GM23338 (cell line): ENCODE measurements at regions not wholly inside any gene's neighbourhood (a gene's known extent, or its start where the extent isn't known, plus 50 kb on each side); places are given as distances from the start of the nearest gene placed in this dataset.

Experiments used
- ATAC-seq: fragments of 200-7000 bp; cut with Tn5 transposase; 3 replicates; pipeline ENCODE4 v1.9.1; 2020
- DNase-seq: peaks from one replicate; pipeline ENCODE4 v3.0.0-alpha.2; 2015; ENCODE audit warnings: low spot score
- H2AFZ ChIP-seq: fragments of 200-600 bp; sonication (generic); 2 replicates; pipeline ENCODE4 v1.8.0; 2016; ENCODE audit warnings: antibody characterized with exemption, mild to moderate bottlenecking, moderate library complexity
- H3F3A ChIP-seq: fragments of 200-600 bp; sonication (generic); replicated peaks from 2 replicates; pipeline ENCODE4 v1.8.0; 2017; ENCODE audit warnings: antibody characterized with exemption, mixed run types, low read depth
- H3K27ac ChIP-seq: fragments of 200-600 bp; sonication (generic); 2 replicates; pipeline ENCODE4 v1.6.1; 2016; ENCODE audit warnings: low read depth
- H3K27me3 ChIP-seq: fragments of 200-600 bp; sonication (generic); 2 replicates; pipeline ENCODE4 v1.8.0; 2016; ENCODE audit warnings: mild to moderate bottlenecking, mixed run types, moderate library complexity; ENCODE audit not compliant: insufficient read depth
- H3K36me3 ChIP-seq: fragments of 200-600 bp; sonication (generic); 2 replicates; pipeline ENCODE4 v1.8.0; 2016; ENCODE audit warnings: mild to moderate bottlenecking; ENCODE audit not compliant: insufficient read depth
- H3K4me1 ChIP-seq: fragments of 200-600 bp; sonication (generic); 2 replicates; pipeline ENCODE4 v1.8.0; 2016; ENCODE audit warnings: mild to moderate bottlenecking, moderate library complexity; ENCODE audit not compliant: insufficient read depth
- H3K4me2 ChIP-seq: fragments of 200-600 bp; sonication (generic); 2 replicates; pipeline ENCODE4 v1.7.1; 2017; ENCODE audit warnings: mixed run types
- H3K4me3 ChIP-seq: fragments of 200-600 bp; sonication (generic); 2 replicates; pipeline ENCODE4 v1.6.1; 2016; ENCODE audit warnings: mixed run types
- H3K79me2 ChIP-seq: fragments of 200-600 bp; sonication (generic); replicated peaks from 2 replicates; pipeline ENCODE4 v1.8.0; 2017; ENCODE audit warnings: mild to moderate bottlenecking; ENCODE audit not compliant: insufficient read depth
- H3K9me2 ChIP-seq: fragments of 200-600 bp; sonication (generic); 2 replicates; pipeline ENCODE4 v1.8.0; 2017; ENCODE audit not compliant: insufficient read depth
- H4K20me1 ChIP-seq: fragments of 200-600 bp; sonication (generic); replicated peaks from 2 replicates; pipeline ENCODE4 v1.8.0; 2017; ENCODE audit warnings: mild to moderate bottlenecking; ENCODE audit not compliant: insufficient read depth
- H3K27ac Mint-ChIP-seq: 2 replicates; pipeline ENCODE4 v1.8.0; 2020; ENCODE audit warnings: inconsistent platforms, mild to moderate bottlenecking, moderate library complexity, mixed read lengths
- H3K27me3 Mint-ChIP-seq: 3 replicates; pipeline ENCODE4 v1.8.0; 2022; ENCODE audit warnings: low read depth, mild to moderate bottlenecking, moderate library complexity, mixed read lengths, inconsistent platforms; ENCODE audit not compliant: insufficient read depth, poor library complexity
- H3K36me3 Mint-ChIP-seq: 3 replicates; pipeline ENCODE4 v1.8.0; 2021; ENCODE audit warnings: low read depth, mild to moderate bottlenecking, inconsistent platforms, moderate library complexity, mixed read lengths
- H3K4me1 Mint-ChIP-seq: 3 replicates; pipeline ENCODE4 v1.8.0; 2020; ENCODE audit warnings: mild to moderate bottlenecking, inconsistent platforms, mixed read lengths
- H3K4me3 Mint-ChIP-seq: 3 replicates; pipeline ENCODE4 v1.8.0; 2021; ENCODE audit warnings: moderate library complexity, mild to moderate bottlenecking, inconsistent platforms, mixed read lengths
- H3K9me3 Mint-ChIP-seq: 3 replicates; pipeline ENCODE4 v1.8.0; 2020; ENCODE audit warnings: moderate library complexity, mild to moderate bottlenecking, inconsistent platforms, mixed read lengths
- CREB1 ChIP-seq: fragments of 250-450 bp; sonication (Bioruptor Pico); IDR thresholded peaks from 2 replicates; pipeline ENCODE4 v1.5.0; 2020; ENCODE audit warnings: low read depth, mild to moderate bottlenecking, moderate library complexity
- CTCF ChIP-seq, 2 experiments: fragments of 200-600 bp in 1 of 2; sonication (generic) in 1 of 2; conservative IDR thresholded peaks; 2 replicates each; pipeline versions ENCODE4 v1.5.1 to v1.6.1; 2016 to 2017; ENCODE audit warnings: antibody characterized with exemption in 2 of 2, low read depth in 2 of 2, mild to moderate bottlenecking in 2 of 2, moderate library complexity in 1 of 2
- ETS1 ChIP-seq: IDR thresholded peaks from 2 replicates; pipeline ENCODE4 v1.6.1; 2016; ENCODE audit warnings: antibody characterized with exemption
- EZH2 ChIP-seq: fragments of 200-600 bp; sonication (generic); IDR thresholded peaks from one replicate; pipeline ENCODE4 v1.8.0; 2017; ENCODE audit warnings: antibody characterized with exemption, mild to moderate bottlenecking, low read depth; ENCODE audit not compliant: unreplicated experiment
- EZH2phosphoT487 ChIP-seq: fragments of 200-600 bp; sonication (generic); IDR thresholded peaks from one replicate; pipeline ENCODE4 v1.8.1; 2018; ENCODE audit warnings: antibody characterized with exemption; ENCODE audit not compliant: unreplicated experiment
- JUNB ChIP-seq: IDR thresholded peaks from one replicate; pipeline ENCODE4 v1.6.1; 2016; ENCODE audit warnings: antibody characterized with exemption; ENCODE audit not compliant: unreplicated experiment
- NANOG ChIP-seq: IDR thresholded peaks from 2 replicates; pipeline ENCODE4 v1.6.1; 2016; ENCODE audit warnings: antibody characterized with exemption, borderline replicate concordance
- POLR2AphosphoS5 ChIP-seq: IDR thresholded peaks from 2 replicates; pipeline ENCODE4 v1.6.1; 2016; ENCODE audit warnings: antibody characterized with exemption, low read depth
- REST ChIP-seq: IDR thresholded peaks from one replicate; pipeline ENCODE4 v1.6.1; 2018; ENCODE audit warnings: antibody characterized with exemption; ENCODE audit not compliant: unreplicated experiment
- STAT1 ChIP-seq: IDR thresholded peaks from one replicate; pipeline ENCODE4 v1.6.1; 2016; ENCODE audit warnings: antibody characterized with exemption; ENCODE audit not compliant: unreplicated experiment
- ZNF114 ChIP-seq: fragments of 250-450 bp; sonication (Bioruptor Pico); IDR thresholded peaks from 2 replicates; pipeline ENCODE4 v1.5.0; 2020; ENCODE audit warnings: mild to moderate bottlenecking, moderate library complexity
- ZNF331 ChIP-seq: fragments of 250-450 bp; sonication (Bioruptor Pico); IDR thresholded peaks from 2 replicates; pipeline ENCODE4 v1.5.0; 2020; ENCODE audit warnings: low read depth, mild to moderate bottlenecking, moderate library complexity
- ZNF462 ChIP-seq: fragments of 250-450 bp; sonication (Bioruptor Pico); IDR thresholded peaks from 2 replicates; pipeline ENCODE4 v1.5.0; 2020; ENCODE audit warnings: mild to moderate bottlenecking, moderate library complexity

- H3K4me2 ChIP-seq, result no peak overlapping the region
- no peak overlapping the region for H2AFZ ChIP-seq
- no peaks in the 10 kb centered on the region for H3K4me1 ChIP-seq
- no peak overlapping the region for H3K27ac Mint-ChIP-seq
- H3K4me3 ChIP-seq, result no peak overlapping the region
- no peak overlapping the region for H3K4me3 Mint-ChIP-seq
- DNase-seq, result no peak
- no peaks in the 10 kb centered on the region for H3K36me3 ChIP-seq
- no peaks in the 10 kb centered on the region for H3F3A ChIP-seq
- ATAC-seq, result no peak
- H3K27ac ChIP-seq, result no peak overlapping the region
- no peaks in the 10 kb centered on the region for H3K27me3 ChIP-seq
- H3K4me1 Mint-ChIP-seq, result peaks cover 5% of the 10 kb centered on the region
- H3K79me2 ChIP-seq, result no peaks in the 10 kb centered on the region
- no peaks in the 10 kb centered on the region for H4K20me1 ChIP-seq
- H3K9me3 Mint-ChIP-seq, result no peaks in the 10 kb centered on the region
- TF ChIP-seq ZNF331 (CRISPR knock-in tag) (no peak), CTCF (conservative IDR thresholded peaks at IDR 0.05; ENCODE audit: low read depth in 2 of 2) (no peak), EZH2 (no peak), ZNF114 (CRISPR knock-in tag) (no peak), CREB1 (CRISPR knock-in tag) (no peak), NANOG (no peak), REST (no peak), JUNB (no peak), EZH2phosphoT487 (no peak), POLR2AphosphoS5 (no peak), STAT1 (no peak), ZNF462 (no peak), ETS1 (no peak)
- H3K36me3 Mint-ChIP-seq, result no peaks in the 10 kb centered on the region
- no peaks in the 10 kb centered on the region for H3K9me2 ChIP-seq
- H3K27me3 Mint-ChIP-seq, result no peaks in the 10 kb centered on the region
These were observed 229.6 kb downstream of the ZEB2 start for GRCh38 chr2:144290276-144290675.
